CD8-positive, alpha-beta memory T cell (primary cell): ENCODE measurements at regions not wholly inside any gene's neighbourhood (a gene's known extent, or its start where the extent isn't known, plus 50 kb on each side); places are given as distances from the start of the nearest gene placed in this dataset.
"Not testable (repeated sequence)": the region's sequence is repeated elsewhere in the genome, so short reads cannot be mapped to it uniquely, and the experiment has no call there.

Experiments used
- CTCF ChIA-PET: fragments of 350-600 bp; sonication (Branson Sonifier 250); formaldehyde crosslinking; loops from one replicate; lab custom pipeline; 2021; ENCODE audit warnings: antibody characterized with exemption; lab: Charles Lee
- POLR2A ChIA-PET: fragments of 350-600 bp; sonication (Branson Sonifier 250); formaldehyde crosslinking; loops from one replicate; lab custom pipeline; 2021; ENCODE audit warnings: antibody characterized with exemption; lab: Charles Lee
- DNase-seq, 5 donors: peaks; one replicate each; pipeline versions ENCODE4 v3.0.0 to v3.0.0-alpha.2; 2020 to 2022; ENCODE audit warnings: mixed read lengths in 1 of 5
- H3K27ac ChIP-seq: one replicate; pipeline ENCODE4 v1.7.0; 2013; ENCODE audit warnings: low read depth, mild to moderate bottlenecking, low read length, moderate library complexity
- H3K27me3 ChIP-seq: 2 replicates; pipeline ENCODE4 v1.7.0; 2013; ENCODE audit warnings: low read length, mild to moderate bottlenecking; ENCODE audit not compliant: insufficient read depth, poor library complexity, severe bottlenecking
- H3K36me3 ChIP-seq: 2 replicates; pipeline ENCODE4 v1.7.0; 2013; ENCODE audit warnings: mild to moderate bottlenecking, low read length, moderate library complexity; ENCODE audit not compliant: insufficient read depth
- H3K4me1 ChIP-seq: 2 replicates; pipeline ENCODE4 v1.7.0; 2013; ENCODE audit warnings: mild to moderate bottlenecking, low read length, moderate library complexity; ENCODE audit not compliant: insufficient read depth
- H3K4me3 ChIP-seq: 2 replicates; pipeline ENCODE4 v1.7.0; 2013; ENCODE audit warnings: mild to moderate bottlenecking, low read length
- H3K9me3 ChIP-seq: 2 replicates; pipeline ENCODE4 v1.7.0; 2013; ENCODE audit warnings: mild to moderate bottlenecking, low read length
- H3K27ac Mint-ChIP-seq, 8 donors: one replicate each; pipeline ENCODE4 v1.8.0; 2020 to 2021; ENCODE audit warnings: mixed read lengths in 8 of 8, mild to moderate bottlenecking in 6 of 8, inconsistent platforms in 3 of 8, moderate library complexity in 3 of 8
- H3K27me3 Mint-ChIP-seq, 2 donors: one replicate each; pipeline ENCODE4 v1.8.0; 2020 to 2021; ENCODE audit warnings: mixed read lengths in 2 of 2, mild to moderate bottlenecking in 1 of 2, moderate library complexity in 1 of 2
- H3K36me3 Mint-ChIP-seq, 3 donors: one replicate each; pipeline ENCODE4 v1.8.0; 2020 to 2021; ENCODE audit warnings: mixed read lengths in 3 of 3, inconsistent platforms in 1 of 3, mild to moderate bottlenecking in 1 of 3
- H3K4me1 Mint-ChIP-seq, 3 donors: one replicate each; pipeline ENCODE4 v1.8.0; 2020 to 2021; ENCODE audit warnings: mixed read lengths in 3 of 3, inconsistent platforms in 1 of 3, mild to moderate bottlenecking in 1 of 3
- H3K4me3 Mint-ChIP-seq, 7 donors: one replicate each; pipeline ENCODE4 v1.8.0; 2020 to 2021; ENCODE audit warnings: mixed read lengths in 7 of 7, mild to moderate bottlenecking in 6 of 7, moderate library complexity in 4 of 7, inconsistent platforms in 2 of 7
- H3K9me3 Mint-ChIP-seq, 5 donors: one replicate each; pipeline ENCODE4 v1.8.0; 2020 to 2022; ENCODE audit warnings: mixed read lengths in 5 of 5, mild to moderate bottlenecking in 3 of 5, moderate library complexity in 2 of 5, inconsistent platforms in 1 of 5

- Histone ChIP-seq H3K4me1 (no peaks in the 10 kb centered on the region), H3K36me3 (no peaks in the 10 kb centered on the region), H3K27me3 (no peaks in the 10 kb centered on the region), H3K4me3 (no peak overlapping the region), H3K9me3 (no peaks in the 10 kb centered on the region), H3K27ac (no peak overlapping the region)
- Mint-ChIP-seq H3K27ac (no peak overlapping the region), H3K36me3 (no peaks in the 10 kb centered on the region), H3K4me3 (no peak overlapping the region), H3K9me3 (peaks cover 0 to 9% (median 5%) of the 10 kb centered on the region in 5 donors), H3K4me1 (no peaks in the 10 kb centered on the region), H3K27me3 (no peaks in the 10 kb centered on the region)
- POLR2A ChIA-PET, result no interaction called here
- CTCF ChIA-PET, result no interaction called here
- no peak for DNase-seq
Observed at GRCh38 chr14:82003426-82003825, 469.8 kb upstream of the SEL1L start.

- no peak overlapping the region for H3K4me3 Mint-ChIP-seq
- H3K36me3 ChIP-seq, result no peaks in the 10 kb centered on the region
- no peak overlapping the region for H3K27ac Mint-ChIP-seq
- peaks cover 0 to 2% (median 0%) of the 10 kb centered on the region in 3 donors for H3K36me3 Mint-ChIP-seq
- H3K4me1 ChIP-seq, result no peaks in the 10 kb centered on the region
- ChIA-PET POLR2A (no interaction called here), CTCF (interaction anchor here (1.1 kb wide), 1 partner anchor 16 kb away, joined by 3 read pairs; no protein-coding TSS in a partner anchor)
- H3K9me3 Mint-ChIP-seq, result peaks cover 4 to 22% (median 6%) of the 10 kb centered on the region in 5 donors
- H3K9me3 ChIP-seq, result no peaks in the 10 kb centered on the region
- no peaks in the 10 kb centered on the region for H3K27me3 Mint-ChIP-seq
- no peak for DNase-seq
- no peak overlapping the region for H3K4me3 ChIP-seq
- H3K27ac ChIP-seq, result no peak overlapping the region
- no peaks in the 10 kb centered on the region for H3K27me3 ChIP-seq
- H3K4me1 Mint-ChIP-seq, result no peaks in the 10 kb centered on the region
Observed at GRCh38 chr14:82009076-82009475, 475.4 kb upstream of the SEL1L start.

GRCh38 chr14:82009993-82010392 is 476.3 kb upstream of the SEL1L start:
- H3K4me3 Mint-ChIP-seq, result no peak overlapping the region
- H3K27me3 Mint-ChIP-seq, result no peaks in the 10 kb centered on the region
- H3K4me1 Mint-ChIP-seq, result no peaks in the 10 kb centered on the region
- peaks cover 0 to 2% (median 0%) of the 10 kb centered on the region in 3 donors for H3K36me3 Mint-ChIP-seq
- no peak for DNase-seq
- Histone ChIP-seq H3K27me3 (no peaks in the 10 kb centered on the region), H3K9me3 (no peaks in the 10 kb centered on the region), H3K4me3 (no peak overlapping the region), H3K27ac (no peak overlapping the region), H3K4me1 (no peaks in the 10 kb centered on the region), H3K36me3 (no peaks in the 10 kb centered on the region)
- peaks cover 4 to 25% (median 8%) of the 10 kb centered on the region in 5 donors for H3K9me3 Mint-ChIP-seq
- no peak overlapping the region for H3K27ac Mint-ChIP-seq
- POLR2A ChIA-PET, result no interaction called here
- CTCF ChIA-PET, result no interaction called here

DNA sequence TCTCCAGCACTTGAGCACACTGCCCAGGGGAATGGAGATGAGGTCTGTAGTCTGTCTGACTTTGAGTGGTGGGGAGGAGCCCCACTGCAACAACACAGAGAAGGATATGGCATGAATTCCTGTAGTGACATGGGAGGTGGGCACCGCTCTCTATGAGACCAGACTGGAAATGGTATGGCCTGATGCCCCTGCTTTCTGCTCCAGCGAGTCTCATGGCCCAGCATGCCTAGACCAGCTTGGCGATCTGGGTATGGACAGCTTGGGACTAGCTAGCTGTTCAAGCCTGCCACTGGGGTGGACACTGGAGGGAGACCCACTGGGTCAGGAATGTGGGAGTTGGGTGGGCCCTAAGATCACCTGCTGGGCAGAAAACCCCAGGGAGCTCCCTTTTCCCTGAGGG is 477.8 kb upstream of the SEL1L start:
- CTCF ChIA-PET, result interaction anchor here (1.4 kb wide), 1 partner anchor 10 kb away, joined by 3 read pairs; no protein-coding TSS in a partner anchor
- Histone ChIP-seq H3K27ac (no peak overlapping the region), H3K4me3 (no peak overlapping the region), H3K4me1 (no peaks in the 10 kb centered on the region), H3K36me3 (no peaks in the 10 kb centered on the region), H3K27me3 (no peaks in the 10 kb centered on the region), H3K9me3 (no peaks in the 10 kb centered on the region)
- Mint-ChIP-seq H3K27me3 (no peaks in the 10 kb centered on the region), H3K4me1 (no peaks in the 10 kb centered on the region), H3K9me3 (peaks cover 4 to 30% (median 10%) of the 10 kb centered on the region in 5 donors), H3K4me3 (no peak overlapping the region), H3K36me3 (peaks cover 0 to 2% (median 0%) of the 10 kb centered on the region in 3 donors), H3K27ac (no peak overlapping the region)
- no peak for DNase-seq
- POLR2A ChIA-PET, result no interaction called here

DNA sequence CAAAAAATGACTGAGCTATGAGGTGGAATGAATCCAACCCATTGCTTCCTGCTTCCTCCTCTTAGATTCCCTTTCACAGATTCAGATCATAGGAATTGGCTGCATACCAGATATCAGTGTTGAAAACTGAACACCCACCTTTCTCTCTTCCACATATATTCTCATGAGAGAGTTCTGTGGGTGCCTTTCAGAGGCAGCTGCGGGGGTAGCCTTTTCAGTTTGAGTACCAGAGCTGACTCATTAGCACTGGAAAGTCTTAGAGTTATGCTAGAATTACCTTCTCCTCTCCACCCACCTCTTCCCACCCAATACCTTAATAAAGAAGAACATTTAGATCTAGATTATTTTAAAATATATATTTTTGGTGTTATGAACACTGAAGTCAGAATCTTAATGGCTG is 495.4 kb upstream of the SEL1L start:
- Mint-ChIP-seq H3K4me1 (no peaks in the 10 kb centered on the region), H3K36me3 (no peaks in the 10 kb centered on the region), H3K9me3 (peaks cover 9 to 25% (median 17%) of the 10 kb centered on the region in 5 donors), H3K4me3 (no peak overlapping the region), H3K27me3 (no peaks in the 10 kb centered on the region), H3K27ac (no peak overlapping the region)
- ChIA-PET POLR2A (no interaction called here), CTCF (no interaction called here)
- H3K36me3 ChIP-seq, result no peaks in the 10 kb centered on the region
- no peaks in the 10 kb centered on the region for H3K27me3 ChIP-seq
- DNase-seq, result no peak
- no peak overlapping the region for H3K27ac ChIP-seq
- no peaks in the 10 kb centered on the region for H3K9me3 ChIP-seq
- H3K4me3 ChIP-seq, result no peak overlapping the region
- no peaks in the 10 kb centered on the region for H3K4me1 ChIP-seq

- POLR2A ChIA-PET, result no interaction called here
- no peaks in the 10 kb centered on the region for H3K4me1 Mint-ChIP-seq
- Histone ChIP-seq H3K27ac (no peak overlapping the region), H3K9me3 (no peaks in the 10 kb centered on the region), H3K4me1 (no peaks in the 10 kb centered on the region), H3K36me3 (no peaks in the 10 kb centered on the region), H3K27me3 (no peaks in the 10 kb centered on the region), H3K4me3 (no peak overlapping the region)
- H3K9me3 Mint-ChIP-seq, result peaks cover 0 to 7% (median 2%) of the 10 kb centered on the region in 5 donors
- H3K36me3 Mint-ChIP-seq, result no peaks in the 10 kb centered on the region
- H3K27me3 Mint-ChIP-seq, result peaks cover 0 to 1% of the 10 kb centered on the region in 2 donors
- no peak overlapping the region for H3K27ac Mint-ChIP-seq
- CTCF ChIA-PET, result no interaction called here
- DNase-seq, result no peak
- no peak overlapping the region for H3K4me3 Mint-ChIP-seq
Observed at GRCh38 chr14:82035397-82035796, 501.7 kb upstream of the SEL1L start.

GRCh38 chr14:82038066-82038465 is 504.4 kb upstream of the SEL1L start:
- POLR2A ChIA-PET, H3K4me1 Mint-ChIP-seq: not testable (repeated sequence)

DNA sequence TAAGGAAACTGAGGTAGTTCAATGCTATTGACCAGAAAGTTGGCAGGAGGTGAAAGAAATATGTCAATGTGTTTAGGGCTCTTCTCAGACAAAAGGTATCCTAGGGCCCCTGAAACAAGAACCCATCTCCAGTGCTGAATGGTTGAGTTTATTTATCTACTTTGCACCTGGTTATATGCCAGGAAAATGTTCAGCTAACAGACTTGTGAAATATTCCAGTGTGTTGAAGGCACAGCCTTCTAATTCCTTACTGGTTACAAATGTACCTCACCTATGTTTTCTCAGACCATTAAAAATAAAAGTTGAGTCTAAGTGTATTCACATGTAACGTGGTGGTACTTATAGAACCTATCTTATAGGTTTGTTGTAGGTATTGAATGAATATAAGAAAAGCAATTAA is 511.7 kb upstream of the SEL1L start:
- CTCF ChIA-PET, result no interaction called here
- Mint-ChIP-seq H3K4me1 (no peaks in the 10 kb centered on the region), H3K4me3 (no peak overlapping the region), H3K27ac (no peak overlapping the region), H3K27me3 (no peaks in the 10 kb centered on the region), H3K9me3 (peaks cover 5 to 12% (median 10%) of the 10 kb centered on the region in 5 donors), H3K36me3 (no peaks in the 10 kb centered on the region)
- DNase-seq, result no peak
- H3K4me1 ChIP-seq, result no peaks in the 10 kb centered on the region
- POLR2A ChIA-PET, result no interaction called here
- no peak overlapping the region for H3K27ac ChIP-seq
- no peaks in the 10 kb centered on the region for H3K36me3 ChIP-seq
- no peaks in the 10 kb centered on the region for H3K27me3 ChIP-seq
- H3K4me3 ChIP-seq, result no peak overlapping the region
- H3K9me3 ChIP-seq, result no peaks in the 10 kb centered on the region

More at GRCh38 chr14:82038066-82038465, 504.4 kb upstream of the SEL1L start:
- H3K9me3 ChIP-seq, H3K27ac ChIP-seq, H3K4me3 Mint-ChIP-seq, H3K36me3 Mint-ChIP-seq, H3K27me3 ChIP-seq, H3K27ac Mint-ChIP-seq, H3K36me3 ChIP-seq, H3K9me3 Mint-ChIP-seq, CTCF ChIA-PET, H3K4me3 ChIP-seq, DNase-seq, H3K4me1 ChIP-seq, H3K27me3 Mint-ChIP-seq: not testable (repeated sequence)
